Glutamatergic neuron (in vitro differentiated cells): ENCODE measurements at regions not wholly inside any gene's neighbourhood (a gene's known extent, or its start where the extent isn't known, plus 50 kb on each side); places are given as distances from the start of the nearest gene placed in this dataset.

Experiments
- DNase-seq: peaks from one replicate; pipeline ENCODE4 v3.0.0; 2022
- H3K27ac Mint-ChIP-seq: one replicate; pipeline ENCODE4 v1.8.0; 2020; ENCODE audit warnings: mild to moderate bottlenecking, mixed read lengths, inconsistent platforms; ENCODE audit not compliant: unreplicated experiment
- H3K27me3 Mint-ChIP-seq: one replicate; pipeline ENCODE4 v1.8.0; 2020; ENCODE audit warnings: mild to moderate bottlenecking, moderate library complexity, mixed read lengths, inconsistent platforms; ENCODE audit not compliant: unreplicated experiment
- H3K36me3 Mint-ChIP-seq: one replicate; pipeline ENCODE4 v1.8.0; 2020; ENCODE audit warnings: mild to moderate bottlenecking, mixed read lengths, inconsistent platforms; ENCODE audit not compliant: unreplicated experiment
- H3K4me1 Mint-ChIP-seq: one replicate; pipeline ENCODE4 v1.8.0; 2020; ENCODE audit warnings: mild to moderate bottlenecking, low read depth, mixed read lengths, inconsistent platforms; ENCODE audit not compliant: unreplicated experiment
- H3K4me3 Mint-ChIP-seq: one replicate; pipeline ENCODE4 v1.8.0; 2020; ENCODE audit warnings: mild to moderate bottlenecking, mixed read lengths, inconsistent platforms; ENCODE audit not compliant: unreplicated experiment
- H3K9me3 Mint-ChIP-seq: one replicate; pipeline ENCODE4 v1.8.0; 2020; ENCODE audit warnings: mild to moderate bottlenecking, moderate library complexity, mixed read lengths, inconsistent platforms; ENCODE audit not compliant: unreplicated experiment
- CTCF ChIP-seq: fragments of 200-600 bp; sonication (generic); IDR thresholded peaks from one replicate; pipeline ENCODE4 v1.5.0; 2021; ENCODE audit not compliant: partially characterized antibody, unreplicated experiment

DNA sequence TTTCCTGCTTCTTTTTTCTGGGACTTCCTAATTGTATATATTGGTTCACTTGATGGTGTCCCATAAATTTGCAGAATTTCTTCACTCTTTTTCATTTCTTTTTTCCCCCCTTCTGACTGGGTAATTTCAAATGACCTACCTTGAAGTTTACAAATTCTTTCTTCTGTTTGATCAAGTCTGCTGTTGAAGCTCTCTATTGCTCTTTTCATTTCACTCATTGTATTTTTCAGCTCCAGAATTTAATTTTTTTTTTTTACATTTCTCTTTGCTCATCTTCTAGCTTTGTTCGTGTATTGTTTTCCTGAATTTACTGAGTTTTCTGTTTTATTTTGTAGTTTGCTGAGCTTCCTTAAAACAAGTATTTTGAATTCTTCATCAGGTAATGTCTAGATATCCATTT is 61.7 kb upstream of the SRD5A3 start:
- Mint-ChIP-seq H3K9me3 (peaks cover 13% of the 10 kb centered on the region), H3K4me3 (no peak overlapping the region), H3K4me1 (no peaks in the 10 kb centered on the region), H3K27me3 (no peaks in the 10 kb centered on the region), H3K36me3 (peaks cover 28% of the 10 kb centered on the region), H3K27ac (no peak overlapping the region)
- DNase-seq, result no peak
- no peak for TF ChIP-seq CTCF

GRCh38 chr4:55291227-55291640 is 54.8 kb upstream of the SRD5A3 start:
- Mint-ChIP-seq H3K36me3 (no peaks in the 10 kb centered on the region), H3K9me3 (peaks cover 1% of the 10 kb centered on the region), H3K4me1 (no peaks in the 10 kb centered on the region), H3K4me3 (no peak overlapping the region), H3K27me3 (peaks cover 2% of the 10 kb centered on the region), H3K27ac (no peak overlapping the region)
- no peak for DNase-seq
- TF ChIP-seq CTCF, result no peak

DNA sequence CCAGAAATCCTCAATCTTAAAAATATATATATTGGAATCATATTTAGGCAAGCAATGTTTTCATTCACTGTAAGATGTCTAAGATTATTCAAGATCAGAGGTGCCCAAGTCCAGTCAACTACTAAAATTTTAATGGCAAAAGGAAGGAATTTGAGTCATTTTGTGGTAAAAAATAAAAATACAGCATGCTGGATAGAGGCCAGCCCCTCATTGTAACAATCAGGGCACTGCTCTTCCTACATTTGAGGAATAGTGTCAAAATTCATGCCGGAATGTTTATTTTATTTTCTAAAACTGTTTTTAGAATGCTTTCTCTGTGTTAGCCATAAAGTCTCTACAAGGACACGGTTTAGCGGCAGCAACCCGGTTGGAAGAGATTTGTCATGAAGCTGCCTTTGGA is 49.9 kb upstream of the SRD5A3 start:
- Mint-ChIP-seq H3K27me3 (peaks cover 2% of the 10 kb centered on the region), H3K4me1 (no peaks in the 10 kb centered on the region), H3K36me3 (peaks cover 6% of the 10 kb centered on the region), H3K4me3 (no peak overlapping the region), H3K9me3 (peaks cover 7% of the 10 kb centered on the region), H3K27ac (no peak overlapping the region)
- no peak for TF ChIP-seq CTCF
- DNase-seq, result no peak
